M059J (cell line): ENCODE measurements at regions not wholly inside any gene's neighbourhood (a gene's known extent, or its start where the extent isn't known, plus 50 kb on each side); places are given as distances from the start of the nearest gene placed in this dataset.
A peak's percentile ranks its signal among the peaks of the same experiment; 100 is the strongest.
"Not testable (repeated sequence)": the region's sequence is repeated elsewhere in the genome, so short reads cannot be mapped to it uniquely, and the experiment has no call there.

ENCODE experiments used
- DNase-seq: peaks from one replicate; pipeline ENCODE4 v3.0.0-alpha.2; 2012; ENCODE audit warnings: low read depth

DNA sequence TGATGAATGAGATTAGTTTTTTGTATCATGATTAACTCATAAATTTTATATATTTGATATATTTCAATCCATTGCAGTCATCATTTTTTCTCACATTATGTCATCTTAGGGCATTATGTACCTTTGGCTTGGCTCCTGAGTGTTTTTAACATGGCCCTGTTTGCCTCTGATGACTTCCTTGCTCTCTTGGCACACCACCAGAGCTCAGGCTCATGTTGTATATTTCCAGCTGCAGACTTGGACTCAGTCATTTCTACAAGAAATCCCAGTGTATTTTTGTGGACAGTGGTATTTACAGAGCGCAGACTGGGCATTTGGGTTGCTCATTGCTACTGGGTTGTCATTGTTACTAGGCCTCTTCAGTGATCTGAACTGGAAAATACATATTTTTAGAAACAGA, 188.5 kb downstream of the ADRA2A start:
- DNase-seq, result no peak

DNA sequence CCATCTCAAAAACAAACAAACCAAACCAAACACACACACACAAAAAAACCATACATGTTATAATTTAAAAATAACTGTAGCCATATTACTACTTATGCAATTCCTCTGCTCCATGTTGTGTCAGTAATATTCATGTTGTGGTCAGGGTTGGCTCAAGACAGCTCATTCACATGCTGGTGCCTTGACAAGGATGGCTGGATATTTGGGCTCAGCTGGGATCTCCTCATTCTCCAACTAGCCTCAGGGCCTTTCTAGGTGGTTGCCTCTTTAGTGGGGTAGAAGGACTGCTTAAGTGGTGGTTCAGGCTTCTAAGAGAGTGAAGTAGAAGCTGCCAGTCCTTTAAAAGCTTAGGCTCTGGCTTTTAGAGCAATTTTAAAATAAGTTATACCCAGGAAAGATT, 189.3 kb downstream of the ADRA2A start:
- DNase-seq, result no peak

DNA sequence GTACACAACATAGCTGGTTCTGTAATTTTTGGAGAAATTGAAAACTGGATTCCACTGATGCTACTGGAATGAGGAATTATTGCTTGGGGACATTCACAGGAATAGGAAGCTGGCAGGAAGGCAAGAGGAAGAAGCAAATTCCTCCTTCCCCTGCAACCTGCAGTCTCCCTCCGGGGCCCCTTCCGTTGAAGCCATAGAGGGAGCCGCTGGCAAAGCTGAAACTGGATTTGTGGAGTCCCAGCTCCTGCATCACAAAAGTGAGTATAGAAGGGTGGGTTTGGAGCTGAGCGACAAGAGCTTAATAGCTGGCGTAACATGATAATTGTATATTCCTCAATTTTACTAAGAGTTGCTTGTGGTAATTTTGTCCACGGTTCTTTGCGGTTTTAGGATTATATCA, 190.8 kb downstream of the ADRA2A start:
- DNase-seq, result no peak

DNA sequence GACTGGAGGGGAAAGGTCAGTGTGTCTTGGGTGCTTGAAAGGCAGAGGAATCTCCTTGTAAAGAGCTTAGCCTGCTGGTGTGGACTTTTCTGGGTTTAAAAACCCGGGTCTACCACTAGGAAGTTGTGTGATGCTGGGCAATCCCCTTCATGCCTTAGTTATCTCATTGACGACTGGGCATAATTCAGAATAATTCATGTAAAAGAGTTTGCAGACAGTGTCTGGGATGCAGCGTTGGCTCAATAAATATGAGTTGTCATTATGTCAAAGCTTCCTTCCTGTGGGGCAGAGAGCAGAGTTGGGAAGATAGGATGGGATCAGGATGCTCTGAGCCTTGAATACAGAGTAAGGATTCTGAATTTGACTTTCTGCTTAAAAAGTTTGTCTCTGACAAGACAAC, 196.4 kb downstream of the ADRA2A start:
- DNase-seq, result no peak

DNA sequence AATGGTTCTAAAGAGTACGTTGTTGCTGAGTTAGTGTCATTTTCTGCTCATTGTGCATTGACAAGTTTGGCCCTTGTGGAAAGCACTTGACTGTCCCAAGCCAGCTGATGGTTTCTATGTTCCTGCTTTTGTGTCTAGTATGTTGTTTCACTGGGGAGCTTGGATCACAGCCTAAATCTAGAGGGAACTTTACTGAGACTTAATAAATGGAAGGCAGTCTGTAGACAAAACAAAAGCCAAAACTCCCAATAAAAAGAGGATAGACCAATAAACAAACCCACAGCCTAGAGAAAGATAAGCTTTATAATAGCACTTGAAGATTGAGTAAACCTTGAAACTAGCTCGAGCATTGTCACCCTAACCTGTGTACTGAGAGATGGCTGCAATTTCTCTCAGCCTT, 196.8 kb downstream of the ADRA2A start:
- no peak for DNase-seq

DNA sequence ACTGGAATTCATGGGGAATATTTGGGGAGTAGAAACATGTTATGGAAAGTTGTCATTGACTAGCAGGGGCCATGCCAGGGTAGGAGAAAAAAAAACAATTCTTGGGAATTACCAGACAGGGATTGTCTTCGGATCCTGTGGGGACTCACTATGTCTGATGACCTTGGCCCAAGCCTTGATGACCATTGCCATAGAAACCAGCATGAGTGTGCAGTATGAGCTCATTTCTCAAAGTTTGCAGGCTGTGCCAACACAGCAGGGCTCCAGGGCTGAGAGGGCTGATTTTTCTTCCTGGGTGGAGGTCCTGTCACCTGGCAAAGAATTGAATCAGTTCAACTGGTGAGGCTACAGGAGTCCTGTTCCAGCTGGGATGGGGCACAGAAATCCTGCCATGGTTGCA, 198.3 kb downstream of the ADRA2A start:
- DNase-seq, result no peak

DNA sequence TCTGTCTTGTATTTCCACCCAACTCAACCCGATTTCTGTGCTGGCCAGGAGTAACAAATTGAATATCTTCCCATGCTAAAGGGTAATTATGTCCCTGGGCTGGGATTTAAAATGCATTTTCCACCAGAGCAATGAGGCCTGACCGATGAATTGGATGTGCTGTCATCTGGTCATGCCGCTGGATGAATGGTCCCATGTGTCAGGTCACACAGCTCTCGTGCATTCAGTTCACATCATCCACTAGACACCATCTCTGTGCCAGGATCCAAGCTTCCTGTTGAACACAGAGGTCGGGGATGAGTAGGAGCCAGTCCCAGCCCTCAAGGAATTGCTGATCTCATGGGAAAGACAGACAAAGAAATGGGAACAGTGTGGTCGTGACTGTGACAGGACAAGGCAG, 200.8 kb downstream of the ADRA2A start:
- DNase-seq, result no peak

DNA sequence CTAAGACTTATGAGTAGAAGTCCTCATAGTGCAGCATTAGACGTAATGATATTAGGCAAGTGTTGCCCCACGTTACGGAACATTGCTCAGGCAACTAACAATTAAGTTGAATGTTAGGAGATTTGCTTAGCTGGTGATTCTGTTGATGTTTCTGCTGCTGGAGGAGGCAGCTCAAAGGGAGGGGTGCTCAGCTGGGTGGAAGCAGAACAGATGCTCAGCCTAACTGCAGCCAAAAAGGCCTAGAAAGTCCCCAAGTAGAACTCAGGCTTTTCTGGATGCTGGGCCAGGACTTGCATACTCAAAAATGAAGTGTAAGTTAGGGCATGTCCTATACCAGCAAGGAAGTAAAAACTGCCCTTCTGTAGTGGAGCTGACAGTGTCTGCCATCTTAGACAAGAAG, 201.4 kb downstream of the ADRA2A start:
- no peak for DNase-seq

DNA sequence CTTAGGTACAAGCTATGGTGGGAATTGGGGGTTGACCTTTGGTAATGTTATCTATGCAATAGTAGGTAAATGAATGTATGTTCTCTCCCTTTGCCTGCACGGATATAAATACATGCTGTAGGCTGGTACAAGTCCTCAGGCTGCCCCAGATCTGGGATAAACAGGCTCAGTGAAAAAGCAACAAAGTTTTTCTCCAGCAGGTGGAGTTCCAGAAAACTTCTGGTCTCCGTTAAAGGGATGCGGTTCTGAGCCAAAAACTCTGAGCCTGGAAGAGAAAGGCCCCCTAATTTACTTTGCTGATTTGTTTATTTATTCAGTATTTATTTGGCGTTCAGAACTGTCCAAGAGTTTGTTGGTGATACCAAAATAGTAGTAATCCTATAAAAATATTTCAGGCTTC, 204.7 kb downstream of the ADRA2A start:
- no peak for DNase-seq

DNA sequence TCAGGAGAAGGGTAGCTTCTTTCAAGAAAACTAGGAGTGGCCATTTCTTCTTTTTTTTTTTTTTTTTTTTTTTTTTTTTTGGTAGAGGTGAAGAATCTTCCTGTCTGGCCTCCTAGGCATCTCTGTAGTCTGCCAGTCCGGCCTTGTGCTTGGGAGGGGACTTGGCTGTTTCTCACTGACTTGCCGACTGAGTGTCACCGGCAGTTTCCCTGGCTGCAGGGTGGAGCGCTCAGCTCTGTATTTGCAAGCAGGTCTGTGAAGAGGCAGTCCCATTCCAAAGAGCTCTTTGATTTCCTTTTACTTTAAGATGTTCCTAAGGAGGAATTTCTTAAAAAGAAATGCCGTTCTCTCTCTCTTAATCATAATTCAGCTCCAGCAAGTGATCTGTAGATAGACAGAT, 212.6 kb downstream of the ADRA2A start:
- DNase-seq, result no peak

DNA sequence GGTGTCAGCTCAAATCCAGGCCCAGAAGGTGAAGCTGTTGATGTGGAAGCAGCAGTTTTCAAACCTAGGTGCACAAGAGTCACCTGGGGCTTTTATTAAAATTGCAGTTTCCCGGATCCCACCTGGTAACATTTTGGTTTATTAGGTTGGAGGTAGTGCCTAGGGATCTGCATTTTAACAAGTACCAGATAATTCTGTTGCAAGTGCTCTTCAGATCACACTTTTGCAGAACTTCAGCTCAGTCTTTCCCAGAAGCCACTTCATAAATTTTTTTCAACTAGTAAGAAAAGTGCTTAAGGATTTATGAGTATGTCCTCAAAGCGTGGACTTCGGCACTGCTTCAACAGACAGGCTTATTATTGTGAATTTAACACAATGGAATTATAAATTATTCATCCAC, 213.8 kb downstream of the ADRA2A start:
- DNase-seq, result no peak

DNA sequence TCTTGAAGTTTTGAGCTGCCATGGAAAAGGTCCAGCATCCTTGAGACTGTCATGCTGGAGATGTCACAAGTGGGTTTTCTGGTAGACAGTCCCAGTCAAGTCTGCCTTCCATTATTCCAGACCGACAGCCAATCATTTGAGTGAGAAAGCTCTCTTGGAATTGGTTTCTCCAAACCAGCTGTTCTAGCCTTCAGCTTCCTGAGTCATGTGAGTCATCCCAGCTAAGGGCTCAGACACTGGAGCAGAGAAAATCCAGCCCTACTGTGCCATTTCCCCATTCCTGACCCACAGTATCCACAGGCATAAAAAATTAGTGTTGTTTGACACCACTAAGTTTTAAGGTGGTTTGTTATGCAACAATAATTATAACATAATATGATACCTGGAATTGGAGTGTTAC, 219.0 kb downstream of the ADRA2A start:
- DNase-seq, result no peak

DNA sequence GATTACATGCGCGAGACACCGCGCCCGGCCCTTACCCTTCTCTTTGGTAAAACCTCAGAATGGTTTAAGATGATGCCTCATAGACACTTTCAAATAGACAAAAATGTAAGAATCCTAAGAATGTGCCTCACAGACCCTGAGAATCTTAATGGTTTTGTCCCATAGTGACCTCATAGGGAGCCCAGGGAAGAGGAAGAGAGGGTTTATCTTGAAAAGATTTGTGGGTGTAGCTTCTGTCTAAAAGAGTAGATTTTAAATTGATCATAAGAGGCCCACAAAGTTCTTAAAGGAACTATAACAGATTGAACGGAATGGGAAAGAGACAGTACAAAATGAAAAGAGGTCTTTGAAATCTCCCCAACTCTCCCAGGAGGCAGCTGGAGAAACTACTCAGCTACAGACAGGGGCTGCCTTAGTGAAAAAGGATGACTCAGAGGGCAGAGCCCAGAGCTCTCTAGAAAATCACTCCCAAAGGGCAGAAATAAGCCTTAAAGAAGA, 220.6 kb downstream of the ADRA2A start:
- DNase-seq, result peak; percentile 10

DNA sequence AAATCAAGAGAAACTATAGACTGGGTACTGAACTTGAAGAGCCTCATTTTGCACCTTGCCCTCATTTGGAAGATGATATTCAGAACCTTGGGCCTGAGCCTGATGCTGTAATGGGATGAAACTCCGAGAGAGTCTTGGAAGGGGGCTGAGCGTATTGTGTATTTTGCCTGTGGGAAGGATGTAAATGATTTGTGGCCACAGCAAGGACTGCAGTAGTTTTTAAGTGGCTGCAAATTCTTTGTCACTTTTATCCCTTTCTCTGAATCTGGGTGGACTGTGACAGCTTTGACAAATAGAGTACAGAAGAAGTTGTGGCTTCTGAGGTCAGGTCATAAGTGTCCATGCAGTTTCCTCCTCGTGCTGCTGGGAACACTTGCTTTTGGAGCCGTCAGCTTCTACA, 221.2 kb downstream of the ADRA2A start:
- DNase-seq, result no peak

DNA sequence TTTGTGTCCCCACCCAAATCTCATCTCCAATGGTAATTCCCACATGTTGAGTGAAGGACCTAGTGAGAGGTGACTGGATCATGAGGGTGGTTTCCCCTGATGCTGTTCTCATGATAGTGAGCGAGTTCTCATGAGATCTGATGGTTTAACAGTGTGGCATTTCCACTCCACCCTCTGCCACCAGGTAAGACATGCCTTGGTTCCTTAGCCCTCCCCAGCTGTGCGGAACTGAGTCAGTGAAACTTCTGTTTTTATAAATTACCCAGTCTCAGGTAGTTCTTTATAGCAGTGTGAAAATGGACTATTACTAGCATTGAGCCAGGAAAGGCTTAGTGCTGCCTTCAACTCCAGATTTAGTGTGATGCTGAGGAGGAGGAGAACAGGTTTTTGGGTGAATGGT, 222.2 kb downstream of the ADRA2A start:
- DNase-seq, result no peak

DNA sequence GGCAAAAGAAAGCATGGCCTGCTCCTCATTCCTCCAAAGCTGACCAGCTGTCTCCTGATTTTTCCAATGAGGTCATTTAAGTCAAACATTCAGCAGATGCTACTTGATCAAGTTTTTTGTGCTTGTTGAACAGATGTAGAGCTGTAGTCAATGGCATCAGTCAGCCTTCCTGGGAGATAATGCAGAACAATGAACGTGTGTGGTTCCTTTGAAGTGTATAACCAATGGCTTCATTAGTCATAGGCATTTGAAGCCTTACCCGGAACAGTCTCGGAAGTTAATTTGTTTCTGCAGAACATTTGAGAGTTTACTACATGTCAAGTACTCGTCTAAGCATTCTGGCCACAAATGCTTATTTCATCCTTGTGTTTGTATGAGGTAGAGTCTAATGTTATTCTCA, 227.1 kb downstream of the ADRA2A start:
- no peak for DNase-seq

DNA sequence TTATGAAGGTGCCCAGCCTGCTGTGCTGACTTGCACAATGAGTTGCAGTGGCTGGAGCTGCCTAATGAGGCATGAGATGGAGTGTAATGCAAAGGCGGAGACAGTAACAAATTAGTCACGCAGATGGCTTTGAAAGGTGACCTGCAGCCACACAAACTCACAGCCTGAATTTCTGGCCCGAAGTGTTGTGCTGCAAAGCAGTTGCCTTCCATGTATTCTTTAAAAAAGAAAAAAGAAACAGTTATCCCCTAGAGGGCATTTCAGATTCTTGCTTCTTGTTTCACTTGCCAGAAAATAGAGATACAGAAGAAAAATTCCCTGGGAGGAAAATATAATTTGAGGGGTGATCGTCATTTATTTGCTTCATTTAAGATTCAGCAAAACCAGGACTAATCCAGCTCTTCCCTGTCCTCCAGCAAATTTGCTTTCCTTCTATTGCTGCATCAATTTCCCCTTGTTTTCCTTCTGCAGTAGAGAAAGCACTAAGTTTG, 239.9 kb downstream of the ADRA2A start:
- DNase-seq, result peak; percentile 1

DNA sequence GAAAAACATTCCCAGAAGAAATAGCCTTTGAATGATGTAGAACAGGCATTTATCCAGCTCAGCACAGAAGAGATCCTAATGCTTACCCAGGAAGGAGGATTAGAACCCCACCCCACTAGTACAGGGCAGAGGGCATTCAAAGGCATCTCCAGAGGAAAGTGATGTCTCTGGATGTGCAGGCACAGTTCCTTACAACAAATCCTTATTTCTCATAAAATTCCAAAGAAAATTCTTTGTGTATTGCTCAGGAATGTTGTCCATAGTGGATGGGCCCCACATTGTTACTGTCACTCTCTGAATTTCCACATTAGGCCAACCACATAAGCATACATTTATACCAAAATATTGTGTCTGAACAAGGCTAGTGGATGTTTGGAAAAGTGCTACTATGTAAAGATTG, 243.0 kb downstream of the ADRA2A start:
- DNase-seq, result no peak

DNA sequence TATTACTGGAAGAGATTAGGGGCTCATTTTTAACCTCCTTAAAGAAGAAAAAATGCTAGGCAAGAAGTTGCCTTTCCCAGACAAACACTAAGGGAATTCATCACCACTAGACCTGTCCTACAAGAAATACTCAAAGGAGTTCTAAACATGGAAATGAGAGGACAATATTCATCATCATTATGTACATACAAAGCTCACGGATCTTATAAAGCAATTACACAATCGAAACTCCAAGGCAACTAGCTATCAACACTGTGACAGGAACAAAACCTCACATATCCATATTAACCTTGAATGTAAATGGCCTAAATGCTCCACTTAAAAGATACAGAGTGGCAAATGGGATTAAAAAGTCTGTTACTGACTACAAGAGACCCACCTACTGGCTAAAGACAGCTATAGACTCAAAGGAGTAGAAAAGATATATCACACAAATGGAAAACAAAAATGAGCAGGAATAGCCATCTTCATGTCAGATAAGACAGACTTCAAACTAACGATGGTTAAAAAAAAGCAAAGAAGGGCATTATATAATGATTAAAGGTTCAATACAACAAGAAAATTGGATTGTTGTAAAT, 246.6 kb downstream of the ADRA2A start:
- no peak for DNase-seq

DNA sequence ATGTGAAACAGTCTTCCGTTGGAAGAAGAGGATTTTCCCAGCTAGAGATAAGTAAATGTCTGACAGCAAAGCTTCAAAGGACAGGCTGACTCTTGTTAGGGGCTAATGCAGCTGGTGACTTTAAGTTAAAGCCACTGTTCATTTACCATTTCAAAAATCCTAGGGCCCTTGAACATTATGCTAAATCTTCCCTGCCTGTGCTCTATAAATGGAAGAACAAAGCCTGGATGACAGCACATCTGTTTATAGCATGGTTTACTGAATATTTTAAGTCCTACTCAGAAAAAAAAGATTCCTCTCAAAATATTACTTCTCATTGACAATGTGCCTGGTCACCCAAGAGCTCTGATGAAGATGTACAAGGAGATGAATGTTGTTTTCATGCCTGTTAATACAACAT, 255.3 kb downstream of the ADRA2A start:
- not testable (repeated sequence) for DNase-seq

DNA sequence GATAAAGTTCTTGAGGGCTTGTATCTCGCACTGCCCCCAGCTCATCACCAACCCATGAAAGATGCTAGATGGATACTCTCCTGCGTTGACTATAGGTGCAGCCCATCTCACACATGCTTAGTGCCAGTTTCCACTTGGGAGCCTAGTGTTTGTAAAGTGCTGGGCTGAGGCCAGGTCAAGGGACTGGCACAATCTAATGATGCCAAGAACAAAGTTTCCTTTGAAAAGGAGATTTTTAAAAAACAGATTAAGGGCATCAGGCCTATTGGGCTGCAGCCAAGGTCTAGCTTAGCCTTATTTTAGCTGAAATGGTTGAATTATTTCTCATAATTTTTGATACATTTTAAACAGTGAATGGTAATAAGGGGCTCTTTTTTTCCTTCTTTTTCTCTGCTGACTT, 259.0 kb downstream of the ADRA2A start:
- DNase-seq, result no peak

DNA sequence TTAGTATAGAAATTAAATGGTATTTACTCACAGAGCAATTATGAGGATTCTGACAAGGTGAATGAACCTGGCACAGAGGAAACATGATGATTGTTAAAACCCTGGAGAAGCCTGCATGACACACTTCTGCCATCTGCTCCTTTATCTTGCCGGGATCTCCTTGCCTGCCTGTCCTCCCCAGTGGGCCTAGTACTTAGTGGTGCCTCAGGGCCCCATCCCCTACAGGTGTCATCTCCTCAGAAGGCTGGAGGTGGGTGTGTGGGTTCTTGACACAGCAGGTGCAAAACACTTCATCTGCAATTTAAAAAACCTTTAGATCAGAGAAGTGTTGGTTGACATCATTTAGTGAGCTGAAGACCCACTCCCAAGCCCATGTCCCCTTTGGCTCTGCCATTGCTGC, 261.2 kb downstream of the ADRA2A start:
- DNase-seq, result no peak

DNA sequence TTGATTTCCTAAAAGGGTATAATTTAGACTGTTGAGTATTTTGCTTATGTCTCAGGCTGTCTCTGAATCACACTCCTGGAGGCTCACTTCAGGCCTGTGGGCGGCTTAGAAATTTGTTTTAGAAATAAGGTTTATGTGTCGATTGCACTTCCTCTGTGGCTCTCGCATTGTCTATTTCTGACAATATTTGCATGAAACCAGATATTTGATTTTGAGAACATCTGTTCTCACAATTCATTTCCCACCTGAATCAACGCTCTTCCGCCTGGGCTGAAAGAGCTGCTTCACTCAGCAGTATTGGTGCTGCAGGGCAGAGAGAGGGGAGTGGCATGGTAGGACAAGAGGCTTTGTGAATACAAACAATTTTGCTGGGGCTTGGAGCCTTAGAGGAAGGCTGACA, 262.0 kb downstream of the ADRA2A start:
- DNase-seq, result no peak

DNA sequence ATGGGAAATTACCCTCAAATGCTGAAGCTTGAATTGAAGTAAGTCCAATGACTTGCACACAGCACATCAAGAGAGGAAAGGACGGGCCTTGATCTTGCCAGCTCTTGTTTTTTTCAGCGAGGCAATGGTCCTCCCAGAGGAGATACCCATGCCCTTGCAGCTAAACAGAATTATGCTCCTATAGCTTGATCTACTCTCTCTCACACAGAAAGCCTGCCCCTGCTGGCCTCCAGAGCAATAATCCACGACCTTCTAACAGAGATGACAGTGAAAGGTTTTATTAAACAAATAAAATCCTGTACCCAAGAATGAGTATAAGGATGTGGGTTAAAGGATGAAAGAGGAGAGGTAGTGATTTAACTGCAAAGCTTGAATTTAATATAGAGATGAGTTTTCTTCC, 268.0 kb downstream of the ADRA2A start:
- DNase-seq, result no peak
